Choroid plexus epithelial cell (primary cell): ENCODE measurements at regions not wholly inside any gene's neighbourhood (a gene's known extent, or its start where the extent isn't known, plus 50 kb on each side); places are given as distances from the start of the nearest gene placed in this dataset.

ENCODE experiments used
- DNase-seq: peaks from one replicate; pipeline ENCODE4 v3.0.0-alpha.2; 2010; ENCODE audit warnings: low read depth
- H3K4me3 ChIP-seq: 2 replicates; pipeline ENCODE4 v1.5.1; 2011; ENCODE audit warnings: low read depth, mild to moderate bottlenecking, control low read depth, low read length, moderate library complexity
- CTCF ChIP-seq: conservative IDR thresholded peaks from 2 replicates; pipeline ENCODE4 v1.5.1; 2011; ENCODE audit warnings: low read depth, mild to moderate bottlenecking, control low read depth, inconsistent platforms, low read length, moderate library complexity

- no peak for TF ChIP-seq CTCF
- no peak for DNase-seq
- H3K4me3 ChIP-seq: no peak overlapping the region
Measured at GRCh38 chr2:217452928-217453327, 549.9 kb downstream of the TNS1 start.

- H3K4me3 ChIP-seq: no peak overlapping the region
- DNase-seq: peak; percentile 76
Measured at GRCh38 chr2:217451666-217452065, 551.1 kb downstream of the TNS1 start.

GRCh38 chr2:217449444-217449843 lies 553.4 kb downstream of the TNS1 start:
- DNase-seq: no peak
- H3K4me3 ChIP-seq: no peak overlapping the region
- TF ChIP-seq CTCF: no peak

More at GRCh38 chr2:217451666-217452065, 551.1 kb downstream of the TNS1 start:
- TF ChIP-seq CTCF: no peak

- no peak overlapping the region for H3K4me3 ChIP-seq
- TF ChIP-seq CTCF: no peak
- no peak for DNase-seq
Measured at GRCh38 chr2:217448860-217449259, 553.9 kb downstream of the TNS1 start.

GRCh38 chr2:217445723-217446122 lies 557.1 kb downstream of the TNS1 start:
- TF ChIP-seq CTCF: no peak
- no peak for DNase-seq
- no peak overlapping the region for H3K4me3 ChIP-seq

GRCh38 chr2:217444932-217445331 lies 557.9 kb downstream of the TNS1 start:
- no peak for DNase-seq
- no peak for TF ChIP-seq CTCF
- no peak overlapping the region for H3K4me3 ChIP-seq

GRCh38 chr2:217444509-217444908 lies 558.3 kb downstream of the TNS1 start:
- no peak for TF ChIP-seq CTCF
- DNase-seq: no peak
- H3K4me3 ChIP-seq: no peak overlapping the region
